ENCODE measurements at regions not wholly inside any gene's neighbourhood (a gene's known extent, or its start where the extent isn't known, plus 50 kb on each side); places are given as distances from the start of the nearest gene placed in this dataset.
"Not testable (repeated sequence)": the region's sequence is repeated elsewhere in the genome, so short reads cannot be mapped to it uniquely, and the experiment has no call there.

DNA sequence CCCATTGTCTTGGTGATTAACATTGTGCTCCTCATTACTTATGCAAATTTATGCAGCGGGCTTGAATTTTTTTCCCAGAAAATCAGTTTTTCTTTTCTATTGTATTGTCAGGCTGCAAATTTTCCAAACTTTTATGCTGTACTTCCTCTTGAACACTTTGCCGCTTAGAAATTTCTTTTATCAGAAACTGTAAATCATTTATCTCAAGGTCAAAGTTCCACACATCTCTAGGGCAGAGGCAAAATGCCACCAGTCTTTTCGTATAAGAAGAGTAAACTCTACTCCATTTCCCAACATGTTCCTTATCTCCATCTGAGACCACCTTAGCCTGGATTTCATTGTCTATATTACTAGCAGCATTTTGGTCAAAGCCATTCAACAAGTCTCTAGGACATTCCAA, 113.9 kb upstream of the OLFM3 start:
- H2AFZ ChIP-seq (ENCODE audit: low read length), result no peak overlapping the region

DNA sequence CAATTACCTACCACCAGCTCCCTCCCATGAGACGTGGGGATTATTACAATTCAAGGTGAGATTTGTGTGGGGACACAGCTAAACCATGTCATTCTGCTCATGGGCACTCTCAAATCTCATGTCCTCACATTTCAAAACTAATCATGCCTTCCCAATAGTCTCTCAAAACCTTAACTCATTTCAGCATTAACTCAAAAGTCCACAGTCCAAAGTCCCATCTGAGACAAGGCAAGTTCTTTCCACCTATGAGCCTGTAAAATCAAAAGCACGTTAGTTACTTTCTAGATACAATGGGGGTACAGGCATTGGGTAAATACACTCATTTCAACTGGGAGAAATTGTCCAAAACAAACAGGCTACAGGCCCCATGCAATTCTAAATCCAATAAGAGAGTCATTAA, 112.8 kb upstream of the OLFM3 start:
- H3K9me2 ChIP-seq (ENCODE audit: insufficient read depth, low read length); BruUV-seq (replicated peaks); CTCF ChIA-PET (ENCODE audit: unreplicated experiment); H3K27ac ChIP-seq (ENCODE audit: low read depth, low read length, poor library complexity, severe bottlenecking); H4K20me1 ChIP-seq (ENCODE audit: insufficient read depth, low read length); DNase-seq (ENCODE audit: low spot score); intact Hi-C loops (cut with micrococcal nuclease; ENCODE audit: unreplicated experiment); H3K4me2 ChIP-seq (ENCODE audit: low read length); H3K36me3 ChIP-seq (ENCODE audit: insufficient read depth, low read length); H3K79me2 ChIP-seq (ENCODE audit: insufficient read depth, low read depth, low read length); POLR2A ChIA-PET; H3K4me3 ChIP-seq (ENCODE audit: low read depth, low read length, poor library complexity, severe bottlenecking); H2AFZ ChIP-seq (ENCODE audit: low read length); H3K4me1 ChIP-seq (ENCODE audit: insufficient read depth, low read length, poor library complexity, severe bottlenecking); H3K9me3 ChIP-seq (ENCODE audit: low read length): not testable (repeated sequence)

More for the DNA sequence above, 113.9 kb upstream of the OLFM3 start:
- Histone ChIP-seq H3K4me3 (ENCODE audit: low read depth, low read length, poor library complexity, severe bottlenecking) (no peak overlapping the region), H3K27ac (ENCODE audit: low read depth, low read length, poor library complexity, severe bottlenecking) (no peak overlapping the region), H3K36me3 (ENCODE audit: insufficient read depth, low read length) (no peaks in the 10 kb centered on the region), H3K9me3 (ENCODE audit: low read length) (no peaks in the 10 kb centered on the region), H3K4me2 (ENCODE audit: low read length) (no peak overlapping the region), H3K79me2 (ENCODE audit: insufficient read depth, low read depth, low read length) (no peaks in the 10 kb centered on the region), H4K20me1 (ENCODE audit: insufficient read depth, low read length) (no peaks in the 10 kb centered on the region), H3K9me2 (ENCODE audit: insufficient read depth, low read length) (no peaks in the 10 kb centered on the region), H3K4me1 (ENCODE audit: insufficient read depth, low read length, poor library complexity, severe bottlenecking) (no peaks in the 10 kb centered on the region)
- DNase-seq (ENCODE audit: low spot score), result no peak
- BruUV-seq (replicated peaks), result no TSS peak
- no peak for TF ChIP-seq EZH2phosphoT487 (IDR thresholded peaks at IDR 0.05; ENCODE audit: borderline replicate concordance, low read depth, low read length)
- TF ChIP-seq, protein P1, sequence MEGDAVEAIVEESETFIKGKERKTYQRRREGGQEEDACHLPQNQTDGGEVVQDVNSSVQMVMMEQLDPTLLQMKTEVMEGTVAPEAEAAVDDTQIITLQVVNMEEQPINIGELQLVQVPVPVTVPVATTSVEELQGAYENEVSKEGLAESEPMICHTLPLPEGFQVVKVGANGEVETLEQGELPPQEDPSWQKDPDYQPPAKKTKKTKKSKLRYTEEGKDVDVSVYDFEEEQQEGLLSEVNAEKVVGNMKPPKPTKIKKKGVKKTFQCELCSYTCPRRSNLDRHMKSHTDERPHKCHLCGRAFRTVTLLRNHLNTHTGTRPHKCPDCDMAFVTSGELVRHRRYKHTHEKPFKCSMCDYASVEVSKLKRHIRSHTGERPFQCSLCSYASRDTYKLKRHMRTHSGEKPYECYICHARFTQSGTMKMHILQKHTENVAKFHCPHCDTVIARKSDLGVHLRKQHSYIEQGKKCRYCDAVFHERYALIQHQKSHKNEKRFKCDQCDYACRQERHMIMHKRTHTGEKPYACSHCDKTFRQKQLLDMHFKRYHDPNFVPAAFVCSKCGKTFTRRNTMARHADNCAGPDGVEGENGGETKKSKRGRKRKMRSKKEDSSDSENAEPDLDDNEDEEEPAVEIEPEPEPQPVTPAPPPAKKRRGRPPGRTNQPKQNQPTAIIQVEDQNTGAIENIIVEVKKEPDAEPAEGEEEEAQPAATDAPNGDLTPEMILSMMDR (conservative IDR thresholded peaks at IDR 0.05; ENCODE audit: low read length), result no peak
- intact Hi-C loops (cut with micrococcal nuclease; ENCODE audit: unreplicated experiment), result no loop called here
- ChIA-PET CTCF (ENCODE audit: unreplicated experiment) (no interaction called here), POLR2A (no interaction called here)

DNA sequence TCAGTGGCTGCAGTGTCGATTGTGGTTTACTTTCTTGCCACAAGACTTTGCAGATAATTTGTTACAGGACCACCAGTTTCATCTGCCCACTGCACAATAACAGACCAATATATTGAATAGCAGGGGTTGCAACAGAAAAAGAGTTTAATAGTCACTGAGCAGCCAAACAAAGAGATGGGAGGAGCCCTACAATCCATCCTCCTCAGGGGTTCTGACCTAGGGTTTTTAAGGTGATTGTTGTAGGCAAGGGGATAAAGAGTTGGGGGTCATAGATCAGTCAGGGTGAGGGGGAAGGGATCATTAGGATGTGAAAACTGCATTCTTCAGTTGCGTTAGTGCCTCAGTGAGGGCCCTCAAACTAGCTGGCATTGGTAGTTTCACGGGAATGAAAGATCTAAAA, 110.7 kb upstream of the OLFM3 start:
- CTCF ChIA-PET (ENCODE audit: unreplicated experiment), result no interaction called here
- no peak overlapping the region for H2AFZ ChIP-seq (ENCODE audit: low read length)
- no peaks in the 10 kb centered on the region for H3K79me2 ChIP-seq (ENCODE audit: insufficient read depth, low read depth, low read length)
- intact Hi-C loops (cut with micrococcal nuclease; ENCODE audit: unreplicated experiment), result no loop called here
- no TSS peak for BruUV-seq (replicated peaks)
- H4K20me1 ChIP-seq (ENCODE audit: insufficient read depth, low read length), result no peaks in the 10 kb centered on the region
- TF ChIP-seq EZH2phosphoT487 (IDR thresholded peaks at IDR 0.05; ENCODE audit: borderline replicate concordance, low read depth, low read length), result no peak
- TF ChIP-seq, protein P1 (conservative IDR thresholded peaks at IDR 0.05; ENCODE audit: low read length), result no peak
- H3K4me3 ChIP-seq (ENCODE audit: low read depth, low read length, poor library complexity, severe bottlenecking), result no peak overlapping the region
- no peak overlapping the region for H3K4me2 ChIP-seq (ENCODE audit: low read length)
- H3K9me2 ChIP-seq (ENCODE audit: insufficient read depth, low read length), result no peaks in the 10 kb centered on the region
- H3K36me3 ChIP-seq (ENCODE audit: insufficient read depth, low read length), result no peaks in the 10 kb centered on the region
- no peaks in the 10 kb centered on the region for H3K9me3 ChIP-seq (ENCODE audit: low read length)
- POLR2A ChIA-PET, result no interaction called here
- H3K4me1 ChIP-seq (ENCODE audit: insufficient read depth, low read length, poor library complexity, severe bottlenecking), result no peaks in the 10 kb centered on the region
- no peak for DNase-seq (ENCODE audit: low spot score)
- no peak overlapping the region for H3K27ac ChIP-seq (ENCODE audit: low read depth, low read length, poor library complexity, severe bottlenecking)

Measured in OCI-LY7 (cell line).